Upper lobe of left lung (tissue), 6 donors: ENCODE measurements at regions not wholly inside any gene's neighbourhood (a gene's known extent, or its start where the extent isn't known, plus 50 kb on each side); places are given as distances from the start of the nearest gene placed in this dataset.

Experiments
- ATAC-seq, 2 donors: fragments of 200-7000 bp; cut with Tn5 transposase; one replicate each; pipeline ENCODE4 v1.9.1; 2022; ENCODE audit warnings: mild to moderate bottlenecking in 2 of 2, moderate library complexity in 2 of 2; ENCODE audit not compliant: low FRiP score in 2 of 2
- DNase-seq, 2 donors: peaks; one replicate each; pipeline ENCODE4 v3.0.0-alpha.2; 2019 to 2020
- H3K27ac ChIP-seq, 4 donors: fragments of 200-600 bp; sonication (generic); one replicate each; pipeline ENCODE4 v1.5.1; 2016 to 2019
- H3K27me3 ChIP-seq, 4 donors: fragments of 200-600 bp; sonication (generic); one replicate each; pipeline ENCODE4 v1.5.1; 2017 to 2019
- H3K36me3 ChIP-seq, 4 donors: fragments of 200-600 bp; sonication (generic); one replicate each; pipeline ENCODE4 v1.5.1; 2016 to 2019
- H3K4me1 ChIP-seq, 4 donors: fragments of 200-600 bp; sonication (generic); one replicate each; pipeline ENCODE4 v1.5.1; 2018 to 2019
- H3K4me3 ChIP-seq, 4 donors: fragments of 200-600 bp; sonication (generic); one replicate each; pipeline ENCODE4 v1.5.1; 2017 to 2019; ENCODE audit warnings: mild to moderate bottlenecking in 2 of 4, moderate library complexity in 1 of 4
- H3K9me3 ChIP-seq, 4 donors: fragments of 200-600 bp; sonication (generic); one replicate each; pipeline ENCODE4 v1.5.1; 2018 to 2019
- EP300 ChIP-seq, 4 donors: sonication (generic); formaldehyde crosslinking; IDR thresholded peaks; one replicate each; pipeline ENCODE4 v1.5.1; 2017; ENCODE audit warnings: antibody characterized with exemption in 4 of 4, control low read depth in 2 of 4
- POLR2A ChIP-seq, 4 donors: fragments of 450-650 bp; IDR thresholded peaks; one replicate each; pipeline ENCODE4 v1.5.1; 2016 to 2017; ENCODE audit warnings: antibody characterized with exemption in 4 of 4, mild to moderate bottlenecking in 2 of 4
- POLR2AphosphoS5 ChIP-seq, 2 donors: sonication (generic); formaldehyde crosslinking; IDR thresholded peaks; one replicate each; pipeline ENCODE4 v1.5.1; 2017; ENCODE audit warnings: antibody characterized with exemption in 2 of 2
- WGBS, 2 donors: methylation state at CpG; one replicate each; pipeline ENCODE4 v1.1.5; 2017 to 2018; 5-methylcytosine and 5-hydroxymethylcytosine counted together
- TF ChIP-seq, protein P1 (sequence below), 6 experiments: fragments of 450-650 bp in 4 of 6; fragments of 200-600 bp in 2 of 6; sonication (generic) in 2 of 6; IDR thresholded peaks; one replicate each; pipeline ENCODE4 v1.5.1; 2016 to 2019; ENCODE audit warnings: antibody characterized with exemption in 6 of 6
- donor health status: DM: no; HTN: no; CAD: no; lungs with moderate emphysema.
- donor health status: DM: no; HTN: yes; CAD: no; lungs with severe emphysema.

- no peak for ATAC-seq
- no peak for DNase-seq
- Histone ChIP-seq H3K4me1 (no peaks in the 10 kb centered on the region), H3K27me3 (no peaks in the 10 kb centered on the region), H3K36me3 (no peaks in the 10 kb centered on the region), H3K4me3 (no peak overlapping the region), H3K27ac (no peak overlapping the region), H3K9me3 (peaks cover 0 to 7% (median 3%) of the 10 kb centered on the region in 4 donors)
- TF ChIP-seq, protein P1, sequence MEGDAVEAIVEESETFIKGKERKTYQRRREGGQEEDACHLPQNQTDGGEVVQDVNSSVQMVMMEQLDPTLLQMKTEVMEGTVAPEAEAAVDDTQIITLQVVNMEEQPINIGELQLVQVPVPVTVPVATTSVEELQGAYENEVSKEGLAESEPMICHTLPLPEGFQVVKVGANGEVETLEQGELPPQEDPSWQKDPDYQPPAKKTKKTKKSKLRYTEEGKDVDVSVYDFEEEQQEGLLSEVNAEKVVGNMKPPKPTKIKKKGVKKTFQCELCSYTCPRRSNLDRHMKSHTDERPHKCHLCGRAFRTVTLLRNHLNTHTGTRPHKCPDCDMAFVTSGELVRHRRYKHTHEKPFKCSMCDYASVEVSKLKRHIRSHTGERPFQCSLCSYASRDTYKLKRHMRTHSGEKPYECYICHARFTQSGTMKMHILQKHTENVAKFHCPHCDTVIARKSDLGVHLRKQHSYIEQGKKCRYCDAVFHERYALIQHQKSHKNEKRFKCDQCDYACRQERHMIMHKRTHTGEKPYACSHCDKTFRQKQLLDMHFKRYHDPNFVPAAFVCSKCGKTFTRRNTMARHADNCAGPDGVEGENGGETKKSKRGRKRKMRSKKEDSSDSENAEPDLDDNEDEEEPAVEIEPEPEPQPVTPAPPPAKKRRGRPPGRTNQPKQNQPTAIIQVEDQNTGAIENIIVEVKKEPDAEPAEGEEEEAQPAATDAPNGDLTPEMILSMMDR (IDR thresholded peaks at IDR 0.05): no peak
- TF ChIP-seq EP300 (IDR thresholded peaks at IDR 0.05): no peak
- TF ChIP-seq POLR2A (IDR thresholded peaks at IDR 0.05): no peak
- no peak for TF ChIP-seq POLR2AphosphoS5 (IDR thresholded peaks at IDR 0.05)
- 54 to 75% methylated on average over 2 of the region's 2 CpGs for WGBS, 2 donors
These were observed 306.2 kb upstream of the NT5E start for GRCh38 chr6:85143676-85144075.

DNA sequence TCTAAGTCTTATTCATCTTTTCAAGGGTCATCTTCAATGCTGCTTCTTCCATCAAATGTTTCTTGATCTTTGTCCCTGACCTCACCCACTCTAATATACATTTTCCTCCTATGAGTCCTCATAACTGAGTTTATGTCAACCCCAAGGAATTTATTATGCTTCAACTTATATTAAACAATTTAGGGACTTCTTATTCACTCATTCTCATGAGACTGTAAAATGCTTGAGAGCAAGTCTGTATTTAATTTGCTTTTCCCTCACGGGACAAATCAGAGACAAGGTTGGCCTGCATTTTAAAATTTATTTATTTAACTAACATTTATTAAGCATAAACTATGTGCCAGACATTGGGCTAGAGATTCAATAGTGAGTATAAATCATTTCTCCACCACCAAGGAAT lies 312.0 kb upstream of the NT5E start:
- Histone ChIP-seq H3K27ac (no peak overlapping the region), H3K36me3 (no peaks in the 10 kb centered on the region), H3K9me3 (no peaks in the 10 kb centered on the region), H3K4me3 (no peak overlapping the region), H3K4me1 (no peaks in the 10 kb centered on the region), H3K27me3 (no peaks in the 10 kb centered on the region)
- DNase-seq: no peak
- 79 to 86% methylated on average over 1 of the region's 1 CpG for WGBS, 2 donors
- no peak for ATAC-seq
- TF ChIP-seq, protein P1 (IDR thresholded peaks at IDR 0.05): no peak
- no peak for TF ChIP-seq EP300 (IDR thresholded peaks at IDR 0.05)
- no peak for TF ChIP-seq POLR2A (IDR thresholded peaks at IDR 0.05)
- TF ChIP-seq POLR2AphosphoS5 (IDR thresholded peaks at IDR 0.05): no peak

DNA sequence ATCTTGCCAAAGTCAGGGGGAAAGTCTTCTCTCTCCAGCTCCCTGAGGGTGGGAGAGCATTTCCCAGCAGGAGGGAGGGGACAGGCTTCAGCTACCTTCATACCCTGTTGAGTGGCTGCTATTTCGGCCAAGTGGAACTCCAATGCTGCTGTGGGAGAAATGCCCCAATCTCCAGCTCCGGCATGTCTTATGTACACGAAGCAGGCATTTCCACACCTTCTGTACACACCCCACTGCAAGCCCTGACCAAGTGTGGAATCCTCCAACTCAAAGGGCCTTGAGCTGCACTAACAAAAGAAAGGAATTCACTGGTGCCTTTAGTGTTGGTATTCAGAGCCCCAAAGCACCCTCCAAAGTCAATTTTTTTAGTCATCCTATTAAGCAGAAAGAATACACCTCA lies 313.6 kb upstream of the NT5E start:
- ATAC-seq: peak; percentile 50 to 82
- H3K4me3 ChIP-seq: no peak overlapping the region
- TF ChIP-seq EP300 (IDR thresholded peaks at IDR 0.05) (no peak), POLR2AphosphoS5 (IDR thresholded peaks at IDR 0.05) (no peak), POLR2A (IDR thresholded peaks at IDR 0.05) (no peak)
- TF ChIP-seq, protein P1 (IDR thresholded peaks at IDR 0.05): no peak
- no peaks in the 10 kb centered on the region for H3K4me1 ChIP-seq
- H3K27me3 ChIP-seq: no peaks in the 10 kb centered on the region
- no peaks in the 10 kb centered on the region for H3K9me3 ChIP-seq
- no peaks in the 10 kb centered on the region for H3K36me3 ChIP-seq
- no peak overlapping the region for H3K27ac ChIP-seq
- 51 to 67% methylated on average over 3 of the region's 3 CpGs for WGBS, 2 donors
- DNase-seq: peak in 1 of 2 donors; percentile 36

DNA sequence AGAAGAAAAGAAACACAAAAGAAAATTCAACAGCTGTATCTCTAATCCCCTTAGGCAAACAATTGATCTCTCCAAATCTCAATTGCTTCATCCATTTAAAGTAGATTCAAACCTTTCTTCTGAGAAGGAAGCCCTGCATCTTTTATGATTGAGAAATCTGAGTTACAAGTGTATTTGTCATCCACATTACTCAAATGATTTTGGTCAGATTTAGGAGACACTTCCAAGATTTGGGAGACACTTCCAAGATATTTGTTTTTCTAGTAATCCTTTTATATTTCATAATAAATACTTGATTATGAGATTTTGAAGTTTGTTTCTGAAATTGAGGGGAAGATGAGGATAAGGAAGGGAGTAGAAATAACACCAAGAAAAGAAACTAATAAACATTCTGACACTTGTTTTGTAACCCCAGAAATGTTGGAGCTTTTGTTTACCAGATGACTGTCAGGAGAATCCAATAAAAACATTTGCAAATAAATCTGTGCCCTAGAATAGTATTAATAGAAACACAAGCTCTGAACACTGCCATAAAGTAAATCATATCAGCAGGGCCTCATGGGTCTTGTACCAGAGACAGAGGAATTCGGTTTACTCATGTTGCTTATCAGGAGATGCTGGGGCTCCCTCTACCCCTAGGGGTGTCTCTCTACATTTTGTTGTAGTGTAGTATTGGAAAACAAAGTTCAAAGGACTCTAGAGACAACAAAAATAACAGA lies 314.3 kb upstream of the NT5E start:
- H3K27me3 ChIP-seq: no peaks in the 10 kb centered on the region
- ATAC-seq (peak in 1 of 2 donors; percentile 31), DNase-seq (no peak)
- no peak overlapping the region for H3K4me3 ChIP-seq
- 40 to 48% methylated on average over 1 of the region's 1 CpG for WGBS, 2 donors
- H3K9me3 ChIP-seq: no peaks in the 10 kb centered on the region
- H3K36me3 ChIP-seq: no peaks in the 10 kb centered on the region
- H3K27ac ChIP-seq: no peak overlapping the region
- TF ChIP-seq EP300 (IDR thresholded peaks at IDR 0.05) (no peak), POLR2AphosphoS5 (IDR thresholded peaks at IDR 0.05) (no peak), POLR2A (IDR thresholded peaks at IDR 0.05) (no peak)
- TF ChIP-seq, protein P1 (IDR thresholded peaks at IDR 0.05): no peak
- H3K4me1 ChIP-seq: no peaks in the 10 kb centered on the region

DNA sequence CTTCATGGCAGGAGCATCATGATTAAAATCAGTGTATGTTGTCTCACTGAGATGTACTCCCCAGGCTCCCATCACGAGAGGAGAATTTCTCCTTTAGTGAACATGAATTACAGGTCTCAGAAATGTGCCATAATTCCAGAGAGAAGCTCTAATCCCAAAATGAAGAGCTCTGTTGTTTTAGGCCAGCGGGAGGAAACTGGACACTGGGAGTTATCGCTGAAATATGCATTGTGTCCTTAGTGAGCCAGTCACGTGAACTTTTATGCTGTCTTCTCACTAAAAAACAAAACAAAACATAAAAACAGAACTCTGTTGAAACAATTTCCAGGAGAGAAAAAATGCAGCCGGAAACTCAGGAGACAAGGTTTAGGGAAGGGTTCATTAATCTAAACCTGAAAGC lies 315.7 kb upstream of the NT5E start:
- Histone ChIP-seq H3K27ac (no peak overlapping the region), H3K27me3 (no peaks in the 10 kb centered on the region), H3K4me3 (no peak overlapping the region), H3K9me3 (no peaks in the 10 kb centered on the region), H3K4me1 (no peaks in the 10 kb centered on the region), H3K36me3 (no peaks in the 10 kb centered on the region)
- 76 to 85% methylated on average over 5 of the region's 5 CpGs for WGBS, 2 donors
- TF ChIP-seq POLR2A (IDR thresholded peaks at IDR 0.05) (no peak), EP300 (IDR thresholded peaks at IDR 0.05) (no peak), POLR2AphosphoS5 (IDR thresholded peaks at IDR 0.05) (no peak)
- TF ChIP-seq, protein P1 (IDR thresholded peaks at IDR 0.05): no peak
- ATAC-seq (no peak), DNase-seq (no peak)
